GM12878 (cell line): ENCODE measurements at regions not wholly inside any gene's neighbourhood (a gene's known extent, or its start where the extent isn't known, plus 50 kb on each side); places are given as distances from the start of the nearest gene placed in this dataset.
A peak's percentile ranks its signal among the peaks of the same experiment; 100 is the strongest.

Experiments used
- CTCF ChIP-seq, 3 experiments: IDR thresholded peaks in 2 of 3; conservative IDR thresholded peaks in 1 of 3; 2 replicates each; pipeline ENCODE4 v1.5.1; 2011; ENCODE audit warnings: low read depth in 3 of 3, low read length in 3 of 3, mild to moderate bottlenecking in 3 of 3, control low read depth in 2 of 3, moderate library complexity in 2 of 3, inconsistent platforms in 1 of 3, mixed read lengths in 1 of 3; ENCODE audit not compliant: control insufficient read depth in 2 of 3, insufficient read depth in 1 of 3; ENCODE audit errors: extremely low read depth in 1 of 3
- MTA3 ChIP-seq: IDR thresholded peaks from 2 replicates; pipeline ENCODE4 v1.6.1; 2012; ENCODE audit warnings: low read length, inconsistent platforms, borderline replicate concordance
- MYC ChIP-seq: IDR thresholded peaks from 2 replicates; pipeline ENCODE4 v1.6.1; 2011; ENCODE audit warnings: mild to moderate bottlenecking, low read length, moderate library complexity, inconsistent platforms; ENCODE audit not compliant: insufficient read depth, insufficient replicate concordance, insufficient read length, severe bottlenecking
- YY1 ChIP-seq: IDR thresholded peaks from 2 replicates; pipeline ENCODE4 v1.6.1; 2011; ENCODE audit warnings: low read depth, mild to moderate bottlenecking, low read length
- ZBTB33 ChIP-seq: fragments of 450-650 bp; IDR thresholded peaks from 2 replicates; pipeline ENCODE4 v1.6.1; 2017; ENCODE audit warnings: mild to moderate bottlenecking
- ZNF24 ChIP-seq: fragments of 450-650 bp; IDR thresholded peaks from 2 replicates; pipeline ENCODE4 v1.6.1; 2017; ENCODE audit warnings: antibody characterized with exemption, mild to moderate bottlenecking

DNA sequence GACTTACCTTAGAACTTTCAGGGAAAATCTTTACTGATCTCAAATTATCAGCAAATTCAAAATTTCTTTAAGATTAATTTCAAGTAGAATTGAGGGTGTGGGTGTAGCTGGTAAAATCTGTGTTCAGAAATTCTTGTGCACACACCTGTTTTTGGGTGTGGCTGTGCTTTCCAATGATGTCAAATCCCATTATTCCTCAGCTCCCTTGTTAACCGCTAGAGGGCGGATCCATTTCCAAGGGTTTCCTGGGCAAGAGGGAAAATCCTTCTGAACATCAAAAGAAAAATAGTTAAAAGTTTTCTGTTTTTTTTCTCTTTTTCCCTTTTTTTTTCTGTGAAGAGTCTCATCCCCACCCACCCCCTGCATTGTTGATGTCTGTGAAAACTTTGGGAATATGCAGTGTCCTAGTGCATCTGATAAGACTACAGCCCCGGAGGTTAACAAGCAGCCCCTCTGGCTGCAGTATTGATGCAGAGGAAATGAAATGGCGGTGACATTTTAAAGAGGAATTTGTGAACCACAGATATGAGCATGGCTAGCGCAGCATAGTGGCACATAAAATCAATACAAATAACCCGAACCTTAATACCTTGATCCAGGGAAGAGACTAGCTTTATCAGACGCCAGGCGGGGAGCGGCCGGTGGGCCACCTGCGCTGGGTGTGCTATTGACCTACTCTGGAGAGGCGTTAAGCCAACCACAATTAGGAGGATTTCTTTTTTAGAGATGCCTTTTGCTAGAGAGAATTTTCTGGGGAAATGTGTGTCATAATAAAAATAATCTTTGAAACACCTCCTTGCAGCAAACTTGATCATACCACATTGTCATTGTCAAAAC is 130.9 kb downstream of the FOXA2 start:
- TF ChIP-seq YY1 (no peak), CTCF (IDR thresholded peaks at IDR 0.05 in 2 of 3, conservative IDR thresholded peaks at IDR 0.05 in 1 of 3; ENCODE audit: control insufficient read depth in 2 of 3, extremely low read depth in 1 of 3, insufficient read depth in 1 of 3, low read depth in 3 of 3, low read length in 3 of 3) (peak in 2 of 3 experiments; percentile 9 to 18; a peak in 1 of 6 replicates), MTA3 (no peak), ZBTB33 (no peak), MYC (no peak), ZNF24 (no peak)
